GM10266 (cell line): ENCODE measurements at regions not wholly inside any gene's neighbourhood (a gene's known extent, or its start where the extent isn't known, plus 50 kb on each side); places are given as distances from the start of the nearest gene placed in this dataset.

Source experiments
- DNase-seq: peaks from one replicate; pipeline ENCODE4 v3.0.0; 2012; ENCODE audit errors: extremely low spot score
- CTCF ChIP-seq: IDR thresholded peaks from 2 replicates; pipeline ENCODE4 v1.5.1; 2012; ENCODE audit warnings: mild to moderate bottlenecking, low read depth; ENCODE audit not compliant: control insufficient read depth, insufficient read depth; ENCODE audit errors: missing control alignments

- no peak for DNase-seq
- TF ChIP-seq CTCF, result no peak
These were observed 266.7 kb upstream of the KLHL29 start for GRCh38 chr2:23118313-23118712.

- no peak for TF ChIP-seq CTCF
- no peak for DNase-seq
These were observed 266.1 kb upstream of the KLHL29 start for GRCh38 chr2:23118894-23119293.

- DNase-seq, result no peak
- no peak for TF ChIP-seq CTCF
These were observed 264.8 kb upstream of the KLHL29 start for GRCh38 chr2:23120161-23120560.

GRCh38 chr2:23121968-23122648 is 262.9 kb upstream of the KLHL29 start:
- TF ChIP-seq CTCF, result no peak

GRCh38 chr2:23122681-23123215 is 262.2 kb upstream of the KLHL29 start:
- no peak for DNase-seq
- no peak for TF ChIP-seq CTCF

More at GRCh38 chr2:23121968-23122648, 262.9 kb upstream of the KLHL29 start:
- no peak for DNase-seq

GRCh38 chr2:23123686-23124085 is 261.3 kb upstream of the KLHL29 start:
- no peak for TF ChIP-seq CTCF
- DNase-seq, result no peak

- DNase-seq, result no peak
- no peak for TF ChIP-seq CTCF
These were observed 260.7 kb upstream of the KLHL29 start for GRCh38 chr2:23124214-23124750.
